HCT116 (cell line): ENCODE measurements at regions not wholly inside any gene's neighbourhood (a gene's known extent, or its start where the extent isn't known, plus 50 kb on each side); places are given as distances from the start of the nearest gene placed in this dataset.

Experiments used
- CBX3 ChIP-seq: IDR thresholded peaks from 2 replicates; pipeline ENCODE4 v1.6.1; 2012; ENCODE audit warnings: low read depth
- ELF1 ChIP-seq: IDR thresholded peaks from 2 replicates; pipeline ENCODE4 v1.6.1; 2012; ENCODE audit warnings: low read depth, borderline replicate concordance
- TF ChIP-seq, protein P1 (sequence below), 3 experiments: fragments of 200-600 bp in 1 of 3; sonication (generic) in 1 of 3; IDR thresholded peaks in 2 of 3; conservative IDR thresholded peaks in 1 of 3; 2 replicates each; pipeline ENCODE4 v1.5.1; 2012 to 2017; ENCODE audit warnings: low read depth in 2 of 3, low read length in 2 of 3, antibody characterized with exemption in 1 of 3, borderline replicate concordance in 1 of 3, control low read depth in 1 of 3, mild to moderate bottlenecking in 1 of 3, mixed read lengths in 1 of 3, mixed run types in 1 of 3, moderate library complexity in 1 of 3; ENCODE audit not compliant: insufficient read depth in 1 of 3

DNA sequence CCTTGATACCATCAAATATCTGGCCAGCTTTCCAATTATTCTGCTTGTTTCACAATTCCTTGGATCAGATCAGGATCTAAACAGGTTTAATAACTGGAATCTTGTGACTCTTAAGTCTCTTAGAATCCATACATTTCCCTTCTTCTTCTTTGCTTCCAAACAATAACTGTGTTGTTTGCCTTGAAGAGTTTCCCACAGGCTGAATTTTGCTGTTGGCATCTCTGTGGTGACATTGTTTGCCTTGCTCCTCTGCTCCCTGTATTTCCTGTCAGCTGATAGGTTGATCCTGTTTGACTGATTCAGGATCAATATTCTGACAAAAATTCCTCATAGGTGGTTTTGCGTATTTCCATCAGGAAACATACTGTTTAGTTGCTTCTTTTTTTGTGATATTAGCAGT lies 248.4 kb upstream of the LMCD1 start:
- TF ChIP-seq, protein P1, sequence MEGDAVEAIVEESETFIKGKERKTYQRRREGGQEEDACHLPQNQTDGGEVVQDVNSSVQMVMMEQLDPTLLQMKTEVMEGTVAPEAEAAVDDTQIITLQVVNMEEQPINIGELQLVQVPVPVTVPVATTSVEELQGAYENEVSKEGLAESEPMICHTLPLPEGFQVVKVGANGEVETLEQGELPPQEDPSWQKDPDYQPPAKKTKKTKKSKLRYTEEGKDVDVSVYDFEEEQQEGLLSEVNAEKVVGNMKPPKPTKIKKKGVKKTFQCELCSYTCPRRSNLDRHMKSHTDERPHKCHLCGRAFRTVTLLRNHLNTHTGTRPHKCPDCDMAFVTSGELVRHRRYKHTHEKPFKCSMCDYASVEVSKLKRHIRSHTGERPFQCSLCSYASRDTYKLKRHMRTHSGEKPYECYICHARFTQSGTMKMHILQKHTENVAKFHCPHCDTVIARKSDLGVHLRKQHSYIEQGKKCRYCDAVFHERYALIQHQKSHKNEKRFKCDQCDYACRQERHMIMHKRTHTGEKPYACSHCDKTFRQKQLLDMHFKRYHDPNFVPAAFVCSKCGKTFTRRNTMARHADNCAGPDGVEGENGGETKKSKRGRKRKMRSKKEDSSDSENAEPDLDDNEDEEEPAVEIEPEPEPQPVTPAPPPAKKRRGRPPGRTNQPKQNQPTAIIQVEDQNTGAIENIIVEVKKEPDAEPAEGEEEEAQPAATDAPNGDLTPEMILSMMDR (IDR thresholded peaks at IDR 0.05 in 2 of 3, conservative IDR thresholded peaks at IDR 0.05 in 1 of 3; ENCODE audit: borderline replicate concordance in 1 of 3, insufficient read depth in 1 of 3, low read depth in 2 of 3, low read length in 2 of 3): no peak
- TF ChIP-seq CBX3 (no peak), ELF1 (no peak)
